ENCODE measurements at regions not wholly inside any gene's neighbourhood (a gene's known extent, or its start where the extent isn't known, plus 50 kb on each side); places are given as distances from the start of the nearest gene placed in this dataset.

GRCh38 chr4:151842430-151843079, 81.7 kb upstream of the GATB start:
- BruUV-seq (replicated peaks), result no TSS peak
- intact Hi-C loops (cut with micrococcal nuclease; ENCODE audit: unreplicated experiment), result no loop called here
- TF ChIP-seq EZH2phosphoT487 (IDR thresholded peaks at IDR 0.05; ENCODE audit: borderline replicate concordance, low read depth, low read length), result no peak
- TF ChIP-seq, protein P1, sequence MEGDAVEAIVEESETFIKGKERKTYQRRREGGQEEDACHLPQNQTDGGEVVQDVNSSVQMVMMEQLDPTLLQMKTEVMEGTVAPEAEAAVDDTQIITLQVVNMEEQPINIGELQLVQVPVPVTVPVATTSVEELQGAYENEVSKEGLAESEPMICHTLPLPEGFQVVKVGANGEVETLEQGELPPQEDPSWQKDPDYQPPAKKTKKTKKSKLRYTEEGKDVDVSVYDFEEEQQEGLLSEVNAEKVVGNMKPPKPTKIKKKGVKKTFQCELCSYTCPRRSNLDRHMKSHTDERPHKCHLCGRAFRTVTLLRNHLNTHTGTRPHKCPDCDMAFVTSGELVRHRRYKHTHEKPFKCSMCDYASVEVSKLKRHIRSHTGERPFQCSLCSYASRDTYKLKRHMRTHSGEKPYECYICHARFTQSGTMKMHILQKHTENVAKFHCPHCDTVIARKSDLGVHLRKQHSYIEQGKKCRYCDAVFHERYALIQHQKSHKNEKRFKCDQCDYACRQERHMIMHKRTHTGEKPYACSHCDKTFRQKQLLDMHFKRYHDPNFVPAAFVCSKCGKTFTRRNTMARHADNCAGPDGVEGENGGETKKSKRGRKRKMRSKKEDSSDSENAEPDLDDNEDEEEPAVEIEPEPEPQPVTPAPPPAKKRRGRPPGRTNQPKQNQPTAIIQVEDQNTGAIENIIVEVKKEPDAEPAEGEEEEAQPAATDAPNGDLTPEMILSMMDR (conservative IDR thresholded peaks at IDR 0.05; ENCODE audit: low read length), result no peak
- Histone ChIP-seq H3K4me1 (ENCODE audit: insufficient read depth, low read length, poor library complexity, severe bottlenecking) (no peaks in the 10 kb centered on the region), H3K4me3 (ENCODE audit: low read depth, low read length, poor library complexity, severe bottlenecking) (no peak overlapping the region), H4K20me1 (ENCODE audit: insufficient read depth, low read length) (no peaks in the 10 kb centered on the region), H3K4me2 (ENCODE audit: low read length) (no peak overlapping the region), H3K27ac (ENCODE audit: low read depth, low read length, poor library complexity, severe bottlenecking) (no peak overlapping the region), H3K36me3 (ENCODE audit: insufficient read depth, low read length) (no peaks in the 10 kb centered on the region), H3K9me3 (ENCODE audit: low read length) (no peaks in the 10 kb centered on the region), H3K79me2 (ENCODE audit: insufficient read depth, low read depth, low read length) (no peaks in the 10 kb centered on the region), H3K9me2 (ENCODE audit: insufficient read depth, low read length) (no peaks in the 10 kb centered on the region), H2AFZ (ENCODE audit: low read length) (no peak overlapping the region)
- ChIA-PET CTCF (ENCODE audit: unreplicated experiment) (no interaction called here), POLR2A (no interaction called here)
- no peak for DNase-seq (ENCODE audit: low spot score)

GRCh38 chr4:151841107-151841506, 80.3 kb upstream of the GATB start:
- intact Hi-C loops (cut with micrococcal nuclease; ENCODE audit: unreplicated experiment), result no loop called here
- H3K79me2 ChIP-seq (ENCODE audit: insufficient read depth, low read depth, low read length), result no peaks in the 10 kb centered on the region
- no peaks in the 10 kb centered on the region for H3K9me2 ChIP-seq (ENCODE audit: insufficient read depth, low read length)
- no peak for TF ChIP-seq EZH2phosphoT487 (IDR thresholded peaks at IDR 0.05; ENCODE audit: borderline replicate concordance, low read depth, low read length)
- TF ChIP-seq, protein P1 (conservative IDR thresholded peaks at IDR 0.05; ENCODE audit: low read length), result no peak
- no peaks in the 10 kb centered on the region for H4K20me1 ChIP-seq (ENCODE audit: insufficient read depth, low read length)
- no peak overlapping the region for H2AFZ ChIP-seq (ENCODE audit: low read length)
- no peaks in the 10 kb centered on the region for H3K9me3 ChIP-seq (ENCODE audit: low read length)
- no peaks in the 10 kb centered on the region for H3K4me1 ChIP-seq (ENCODE audit: insufficient read depth, low read length, poor library complexity, severe bottlenecking)
- ChIA-PET CTCF (ENCODE audit: unreplicated experiment) (no interaction called here), POLR2A (no interaction called here)
- H3K36me3 ChIP-seq (ENCODE audit: insufficient read depth, low read length), result no peaks in the 10 kb centered on the region
- no peak for DNase-seq (ENCODE audit: low spot score)
- no peak overlapping the region for H3K4me2 ChIP-seq (ENCODE audit: low read length)
- no TSS peak for BruUV-seq (replicated peaks)
- H3K4me3 ChIP-seq (ENCODE audit: low read depth, low read length, poor library complexity, severe bottlenecking), result no peak overlapping the region
- no peak overlapping the region for H3K27ac ChIP-seq (ENCODE audit: low read depth, low read length, poor library complexity, severe bottlenecking)

- Histone ChIP-seq H2AFZ (ENCODE audit: low read length) (no peak overlapping the region), H3K4me3 (ENCODE audit: low read depth, low read length, poor library complexity, severe bottlenecking) (no peak overlapping the region), H4K20me1 (ENCODE audit: insufficient read depth, low read length) (no peaks in the 10 kb centered on the region), H3K4me1 (ENCODE audit: insufficient read depth, low read length, poor library complexity, severe bottlenecking) (no peaks in the 10 kb centered on the region), H3K9me3 (ENCODE audit: low read length) (no peaks in the 10 kb centered on the region), H3K27ac (ENCODE audit: low read depth, low read length, poor library complexity, severe bottlenecking) (no peak overlapping the region), H3K9me2 (ENCODE audit: insufficient read depth, low read length) (no peaks in the 10 kb centered on the region), H3K4me2 (ENCODE audit: low read length) (no peak overlapping the region), H3K36me3 (ENCODE audit: insufficient read depth, low read length) (no peaks in the 10 kb centered on the region), H3K79me2 (ENCODE audit: insufficient read depth, low read depth, low read length) (no peaks in the 10 kb centered on the region)
- ChIA-PET CTCF (ENCODE audit: unreplicated experiment) (no interaction called here), POLR2A (interaction anchor here (0.5 kb wide), 1 partner anchor 582 kb away, joined by 3 read pairs; no protein-coding TSS in a partner anchor)
- no TSS peak for BruUV-seq (replicated peaks)
- TF ChIP-seq, protein P1 (conservative IDR thresholded peaks at IDR 0.05; ENCODE audit: low read length), result no peak
- no peak for TF ChIP-seq EZH2phosphoT487 (IDR thresholded peaks at IDR 0.05; ENCODE audit: borderline replicate concordance, low read depth, low read length)
- intact Hi-C loops (cut with micrococcal nuclease; ENCODE audit: unreplicated experiment), result no loop called here
- DNase-seq (ENCODE audit: low spot score), result no peak
Measured at GRCh38 chr4:151835467-151835866, 74.7 kb upstream of the GATB start.

Data from OCI-LY7 (cell line).